SK-N-MC (cell line): ENCODE measurements at regions not wholly inside any gene's neighbourhood (a gene's known extent, or its start where the extent isn't known, plus 50 kb on each side); places are given as distances from the start of the nearest gene placed in this dataset.

Experiments
- EZH2 ChIP-seq: fragments of 200-600 bp; sonication (generic); IDR thresholded peaks from one replicate; pipeline ENCODE4 v1.6.1; 2017; ENCODE audit warnings: antibody characterized with exemption
- POLR2AphosphoS5 ChIP-seq: IDR thresholded peaks from 2 replicates; pipeline ENCODE4 v1.6.1; 2012; ENCODE audit warnings: mild to moderate bottlenecking, low read depth, low read length, borderline replicate concordance

GRCh38 chr13:39269004-39269403, 230.7 kb downstream of the NHLRC3 start:
- no peak for TF ChIP-seq POLR2AphosphoS5
- TF ChIP-seq EZH2, result no peak
